ENCODE measurements at regions not wholly inside any gene's neighbourhood (a gene's known extent, or its start where the extent isn't known, plus 50 kb on each side); places are given as distances from the start of the nearest gene placed in this dataset.
A peak's percentile ranks its signal among the peaks of the same experiment; 100 is the strongest.
"Not testable (repeated sequence)": the region's sequence is repeated elsewhere in the genome, so short reads cannot be mapped to it uniquely, and the experiment has no call there.

GRCh38 chr1:121511455-121511854 lies 326.7 kb downstream of the SRGAP2C start:
- DNase-seq = peak; percentile 39 to 77

GRCh38 chr1:121511876-121512275 lies 327.1 kb downstream of the SRGAP2C start:
- Mint-ChIP-seq H3K27ac (peak overlapping the region; percentile 75 to 79), H3K4me3 (peak overlapping the region in 1 of 2 donors; percentile 4)

More at GRCh38 chr1:121511455-121511854, 326.7 kb downstream of the SRGAP2C start:
- H3K27ac Mint-ChIP-seq = peak overlapping the region; percentile 75 to 79
- peaks cover 41% of the 10 kb centered on the region for H3K4me1 Mint-ChIP-seq
- ATAC-seq = peak; percentile 84
- H3K27me3 Mint-ChIP-seq = not testable (repeated sequence)
- H3K9me3 Mint-ChIP-seq = peaks cover 34 to 35% of the 10 kb centered on the region in 2 donors
- H3K4me3 Mint-ChIP-seq = peak overlapping the region in 1 of 2 donors; percentile 4

GRCh38 chr1:121515235-121515634 lies 330.5 kb downstream of the SRGAP2C start:
- H3K27ac Mint-ChIP-seq = no peak overlapping the region
- no peak for ATAC-seq
- no peaks in the 10 kb centered on the region for H3K27me3 Mint-ChIP-seq
- peaks cover 67% of the 10 kb centered on the region for H3K4me1 Mint-ChIP-seq
- no peak overlapping the region for H3K4me3 Mint-ChIP-seq
- H3K9me3 Mint-ChIP-seq = peaks cover 17 to 20% of the 10 kb centered on the region in 2 donors
- no peak for DNase-seq

More at GRCh38 chr1:121511876-121512275, 327.1 kb downstream of the SRGAP2C start:
- not testable (repeated sequence) for H3K27me3 Mint-ChIP-seq, DNase-seq, ATAC-seq
- peaks cover 46% of the 10 kb centered on the region for H3K4me1 Mint-ChIP-seq
- H3K9me3 Mint-ChIP-seq = peaks cover 34 to 35% of the 10 kb centered on the region in 2 donors

GRCh38 chr1:121516234-121516967 lies 331.6 kb downstream of the SRGAP2C start:
- DNase-seq = peak; percentile 45 to 53
- peaks cover 62% of the 10 kb centered on the region for H3K4me1 Mint-ChIP-seq
- peaks cover 8 to 16% of the 10 kb centered on the region in 2 donors for H3K9me3 Mint-ChIP-seq
- H3K27ac Mint-ChIP-seq = peak overlapping the region; percentile 48 to 90
- ATAC-seq = peak; percentile 65
- H3K27me3 Mint-ChIP-seq = no peaks in the 10 kb centered on the region
- peak overlapping the region; percentile 54 to 69 for H3K4me3 Mint-ChIP-seq

GRCh38 chr1:121517586-121518230 lies 332.9 kb downstream of the SRGAP2C start:
- Mint-ChIP-seq H3K27ac (no peak overlapping the region), H3K4me1 (peaks cover 52% of the 10 kb centered on the region), H3K27me3 (no peaks in the 10 kb centered on the region), H3K9me3 (peaks cover 0 to 9% of the 10 kb centered on the region in 2 donors), H3K4me3 (peak overlapping the region; percentile 93 to 97)
- ATAC-seq (no peak), DNase-seq (no peak)

- ATAC-seq = no peak
- Mint-ChIP-seq H3K27ac (peak overlapping the region; percentile 95 to 97), H3K9me3 (peaks cover 0 to 11% of the 10 kb centered on the region in 2 donors), H3K4me1 (peaks cover 52% of the 10 kb centered on the region), H3K27me3 (no peaks in the 10 kb centered on the region), H3K4me3 (peak overlapping the region; percentile 93 to 97)
- no peak for DNase-seq
Measured at GRCh38 chr1:121518726-121519041, 333.9 kb downstream of the SRGAP2C start.

GRCh38 chr1:121519042-121519755 lies 334.4 kb downstream of the SRGAP2C start:
- H3K9me3 Mint-ChIP-seq = peaks cover 0 to 9% of the 10 kb centered on the region in 2 donors
- H3K27me3 Mint-ChIP-seq = no peaks in the 10 kb centered on the region
- ATAC-seq (peak; percentile 93), DNase-seq (peak; percentile 80 to 89)
- H3K27ac Mint-ChIP-seq = peak overlapping the region; percentile 95 to 97
- peaks cover 48% of the 10 kb centered on the region for H3K4me1 Mint-ChIP-seq
- peak overlapping the region; percentile 93 to 97 for H3K4me3 Mint-ChIP-seq

- H3K27me3 Mint-ChIP-seq, DNase-seq, H3K9me3 Mint-ChIP-seq, ATAC-seq: not testable (repeated sequence)
- peak overlapping the region; percentile 93 to 97 for H3K4me3 Mint-ChIP-seq
- H3K4me1 Mint-ChIP-seq = peaks cover 42% of the 10 kb centered on the region
- H3K27ac Mint-ChIP-seq = peak overlapping the region; percentile 94 to 97
Measured at GRCh38 chr1:121519756-121520286, 335.0 kb downstream of the SRGAP2C start.

- peaks cover 0 to 4% of the 10 kb centered on the region in 2 donors for H3K9me3 Mint-ChIP-seq
- no peak overlapping the region for H3K27ac Mint-ChIP-seq
- DNase-seq (no peak), ATAC-seq (no peak)
- no peaks in the 10 kb centered on the region for H3K27me3 Mint-ChIP-seq
- no peak overlapping the region for H3K4me3 Mint-ChIP-seq
- peaks cover 20% of the 10 kb centered on the region for H3K4me1 Mint-ChIP-seq
Measured at GRCh38 chr1:121522061-121522759, 337.4 kb downstream of the SRGAP2C start.

GRCh38 chr1:121523112-121523511 lies 338.3 kb downstream of the SRGAP2C start:
- H3K9me3 Mint-ChIP-seq, DNase-seq, H3K4me3 Mint-ChIP-seq, H3K27me3 Mint-ChIP-seq, ATAC-seq, H3K27ac Mint-ChIP-seq: not testable (repeated sequence)
- peaks cover 11% of the 10 kb centered on the region for H3K4me1 Mint-ChIP-seq

GRCh38 chr1:121525355-121525754 lies 340.6 kb downstream of the SRGAP2C start:
- Mint-ChIP-seq H3K27me3 (no peaks in the 10 kb centered on the region), H3K27ac (no peak overlapping the region), H3K9me3 (peaks cover 0 to 4% of the 10 kb centered on the region in 2 donors), H3K4me1 (peaks cover 17% of the 10 kb centered on the region), H3K4me3 (no peak overlapping the region)
- no peak for ATAC-seq
- no peak for DNase-seq

- not testable (repeated sequence) for H3K4me3 Mint-ChIP-seq, ATAC-seq, H3K27me3 Mint-ChIP-seq, H3K9me3 Mint-ChIP-seq, DNase-seq, H3K27ac Mint-ChIP-seq
- peaks cover 16% of the 10 kb centered on the region for H3K4me1 Mint-ChIP-seq
Measured at GRCh38 chr1:121528958-121529357, 344.2 kb downstream of the SRGAP2C start.

- not testable (repeated sequence) for ATAC-seq, H3K27me3 Mint-ChIP-seq, H3K9me3 Mint-ChIP-seq, H3K4me3 Mint-ChIP-seq, DNase-seq
- Mint-ChIP-seq H3K27ac (peak overlapping the region in 1 of 2 donors; percentile 75), H3K4me1 (peaks cover 16% of the 10 kb centered on the region)
Measured at GRCh38 chr1:121530026-121530425, 345.3 kb downstream of the SRGAP2C start.

- not testable (repeated sequence) for H3K27ac Mint-ChIP-seq, H3K4me3 Mint-ChIP-seq, H3K9me3 Mint-ChIP-seq, H3K27me3 Mint-ChIP-seq, ATAC-seq, DNase-seq
- peaks cover 16% of the 10 kb centered on the region for H3K4me1 Mint-ChIP-seq
Measured at GRCh38 chr1:121531747-121532146, 347.0 kb downstream of the SRGAP2C start.

- not testable (repeated sequence) for ATAC-seq
Measured at GRCh38 chr1:121538148-121538547, 353.4 kb downstream of the SRGAP2C start.

More at GRCh38 chr1:121538148-121538547, 353.4 kb downstream of the SRGAP2C start:
- H3K27ac Mint-ChIP-seq, H3K9me3 Mint-ChIP-seq, DNase-seq, H3K4me1 Mint-ChIP-seq, H3K27me3 Mint-ChIP-seq, H3K4me3 Mint-ChIP-seq: not testable (repeated sequence)
